ENCODE measurements at regions not wholly inside any gene's neighbourhood (a gene's known extent, or its start where the extent isn't known, plus 50 kb on each side); places are given as distances from the start of the nearest gene placed in this dataset.

GRCh38 chrX:109926743-109927662, 75.9 kb upstream of the TMEM164 start:
- H3K4me3 ChIP-seq, result no peak overlapping the region
- H3K4me1 ChIP-seq, result no peaks in the 10 kb centered on the region
- intact Hi-C loops (cut with DNase I; ENCODE audit: low total_unique reads), result no loop called here
- H3K27ac ChIP-seq, result no peak overlapping the region
- TF ChIP-seq POLR2AphosphoS5 (IDR thresholded peaks at IDR 0.05) (no peak), POLR2A (IDR thresholded peaks at IDR 0.05) (no peak), CTCF (IDR thresholded peaks at IDR 0.05) (no peak)
- no peak for DNase-seq (ENCODE audit: low spot score in 2 of 2)
- H3K36me3 ChIP-seq, result no peaks in the 10 kb centered on the region
- H3K27me3 ChIP-seq, result peaks cover 0 to 27% of the 10 kb centered on the region in 2 donors
- no peaks in the 10 kb centered on the region for H3K9me3 ChIP-seq

GRCh38 chrX:109927663-109928273, 75.1 kb upstream of the TMEM164 start:
- H3K36me3 ChIP-seq, result no peaks in the 10 kb centered on the region
- H3K4me3 ChIP-seq, result no peak overlapping the region
- intact Hi-C loops (cut with DNase I; ENCODE audit: low total_unique reads), result no loop called here
- H3K4me1 ChIP-seq, result no peaks in the 10 kb centered on the region
- TF ChIP-seq POLR2A (IDR thresholded peaks at IDR 0.05) (no peak), POLR2AphosphoS5 (IDR thresholded peaks at IDR 0.05) (no peak), CTCF (IDR thresholded peaks at IDR 0.05) (no peak)
- peaks cover 0 to 30% of the 10 kb centered on the region in 2 donors for H3K27me3 ChIP-seq
- no peak for DNase-seq (ENCODE audit: low spot score in 2 of 2)
- no peak overlapping the region for H3K27ac ChIP-seq
- H3K9me3 ChIP-seq, result no peaks in the 10 kb centered on the region

GRCh38 chrX:109928596-109929335, 74.1 kb upstream of the TMEM164 start:
- H3K27me3 ChIP-seq, result peaks cover 0 to 33% of the 10 kb centered on the region in 2 donors
- no peak overlapping the region for H3K27ac ChIP-seq
- no peak for TF ChIP-seq CTCF (IDR thresholded peaks at IDR 0.05)
- TF ChIP-seq POLR2A (IDR thresholded peaks at IDR 0.05), result no peak
- TF ChIP-seq POLR2AphosphoS5 (IDR thresholded peaks at IDR 0.05), result no peak
- H3K4me1 ChIP-seq, result no peaks in the 10 kb centered on the region
- DNase-seq (ENCODE audit: low spot score in 2 of 2), result no peak
- H3K36me3 ChIP-seq, result no peaks in the 10 kb centered on the region
- H3K9me3 ChIP-seq, result no peaks in the 10 kb centered on the region
- intact Hi-C loops (cut with DNase I; ENCODE audit: low total_unique reads), result no loop called here
- H3K4me3 ChIP-seq, result no peak overlapping the region

GRCh38 chrX:109931677-109932076, 71.2 kb upstream of the TMEM164 start:
- Histone ChIP-seq H3K27ac (no peak overlapping the region), H3K27me3 (peaks cover 0 to 51% of the 10 kb centered on the region in 2 donors), H3K9me3 (no peaks in the 10 kb centered on the region), H3K4me3 (no peak overlapping the region), H3K4me1 (no peaks in the 10 kb centered on the region), H3K36me3 (no peaks in the 10 kb centered on the region)
- intact Hi-C loops (cut with DNase I; ENCODE audit: low total_unique reads), result no loop called here
- TF ChIP-seq POLR2A (IDR thresholded peaks at IDR 0.05) (no peak), CTCF (IDR thresholded peaks at IDR 0.05) (no peak), POLR2AphosphoS5 (IDR thresholded peaks at IDR 0.05) (no peak)
- no peak for DNase-seq (ENCODE audit: low spot score in 2 of 2)
